GM21423 (cell line): ENCODE measurements at regions not wholly inside any gene's neighbourhood (a gene's known extent, or its start where the extent isn't known, plus 50 kb on each side); places are given as distances from the start of the nearest gene placed in this dataset.
"Not testable (repeated sequence)": the region's sequence is repeated elsewhere in the genome, so short reads cannot be mapped to it uniquely, and the experiment has no call there.

Experiments used
- ATAC-seq: cut with Tn5 transposase; IDR thresholded peaks from one replicate; pipeline ENCODE4 v1.9.1; 2021; ENCODE audit warnings: mild to moderate bottlenecking, moderate library complexity; ENCODE audit not compliant: unreplicated experiment

DNA sequence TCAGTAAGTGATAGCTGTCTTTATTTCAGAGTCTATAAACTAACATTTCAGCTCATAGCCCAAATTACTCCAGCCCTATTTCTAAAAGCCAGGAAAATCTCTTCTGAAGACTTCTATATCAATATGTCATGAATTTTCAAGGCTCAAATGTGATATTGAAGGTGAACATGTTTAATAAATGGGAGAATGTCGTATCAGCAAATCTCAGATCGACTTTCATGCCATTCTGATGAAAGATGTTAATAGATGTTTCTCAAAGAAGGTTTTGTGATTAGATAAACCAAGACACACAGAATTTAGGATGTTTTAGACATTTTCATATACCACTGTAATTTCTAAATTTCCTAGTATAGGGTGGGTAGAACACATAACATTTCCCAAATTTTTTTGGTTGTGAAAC is 380.6 kb downstream of the ARL4A start:
- no peak for ATAC-seq

DNA sequence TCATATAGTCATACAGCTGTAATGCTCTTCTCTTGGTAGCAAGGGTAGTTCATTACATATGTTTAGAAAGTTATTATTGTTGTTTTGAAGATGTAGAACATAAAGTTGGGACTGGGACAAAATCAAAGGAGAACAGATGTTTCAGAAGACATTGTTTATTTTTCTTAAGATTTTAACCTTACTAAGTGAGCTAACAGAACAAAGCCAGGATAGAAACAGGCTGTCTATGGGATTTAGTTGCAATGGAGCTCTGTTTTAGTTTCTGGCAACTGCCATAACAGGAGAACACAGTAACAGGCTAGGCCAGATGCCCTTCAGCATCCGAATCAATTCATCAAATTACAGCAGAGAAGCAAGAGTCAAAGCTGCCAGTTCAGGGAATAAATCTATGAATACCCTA is 382.4 kb downstream of the ARL4A start:
- ATAC-seq = no peak

DNA sequence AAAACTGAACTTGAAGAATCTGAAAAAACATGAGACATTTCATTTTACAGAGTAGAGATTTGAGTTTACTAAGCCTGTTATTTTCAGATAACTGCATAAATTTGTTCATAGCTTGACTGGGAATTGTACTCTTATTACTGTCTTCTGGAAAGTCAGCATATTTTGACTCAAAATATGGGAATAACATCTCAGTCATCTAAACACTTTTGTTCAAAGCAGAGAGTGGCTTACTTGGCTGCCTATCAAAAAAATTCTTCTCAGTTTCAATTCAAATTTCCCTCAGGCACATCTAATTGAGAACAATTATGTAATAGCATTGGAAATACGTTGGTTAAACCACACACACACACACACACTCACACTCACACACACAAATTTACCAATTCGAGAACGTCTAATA is 384.6 kb downstream of the ARL4A start:
- no peak for ATAC-seq

DNA sequence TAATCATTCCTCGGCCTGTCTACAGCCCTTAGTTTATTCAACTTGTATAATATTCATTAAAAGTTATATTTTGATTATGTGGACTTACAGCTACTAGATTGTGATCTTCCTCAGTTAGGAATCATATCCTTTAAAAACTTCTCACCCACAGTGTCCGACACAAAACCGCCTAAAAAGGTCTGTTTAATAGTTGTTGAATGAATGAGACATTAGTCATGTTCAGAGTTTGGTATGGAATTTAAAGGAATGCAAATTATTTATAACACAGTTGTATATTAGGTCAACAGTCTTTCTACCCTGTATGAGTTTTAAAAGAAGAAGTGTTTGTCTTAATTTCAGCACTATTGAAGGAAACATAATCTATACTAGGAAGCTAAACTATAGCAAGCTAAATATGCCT is 390.0 kb downstream of the ARL4A start:
- ATAC-seq = no peak

DNA sequence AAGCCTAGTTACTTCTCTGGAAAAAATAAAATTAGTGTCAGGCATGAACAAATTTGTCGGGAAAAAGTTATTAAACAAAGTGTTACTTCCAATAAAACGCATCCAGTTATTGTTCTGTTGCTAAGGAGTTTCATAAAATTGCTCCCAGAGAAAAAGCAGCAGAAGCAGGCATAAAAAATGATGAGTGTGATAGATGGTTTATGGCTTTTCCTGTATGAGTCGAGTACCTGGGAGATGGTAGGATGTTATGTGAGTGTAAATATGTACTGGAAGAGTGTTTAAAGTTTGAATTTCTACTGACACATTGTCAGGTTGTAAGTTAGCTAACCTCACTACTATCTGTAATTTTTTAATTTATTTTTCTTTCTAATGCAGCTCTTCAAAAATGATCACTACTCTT is 390.7 kb downstream of the ARL4A start:
- ATAC-seq = no peak

DNA sequence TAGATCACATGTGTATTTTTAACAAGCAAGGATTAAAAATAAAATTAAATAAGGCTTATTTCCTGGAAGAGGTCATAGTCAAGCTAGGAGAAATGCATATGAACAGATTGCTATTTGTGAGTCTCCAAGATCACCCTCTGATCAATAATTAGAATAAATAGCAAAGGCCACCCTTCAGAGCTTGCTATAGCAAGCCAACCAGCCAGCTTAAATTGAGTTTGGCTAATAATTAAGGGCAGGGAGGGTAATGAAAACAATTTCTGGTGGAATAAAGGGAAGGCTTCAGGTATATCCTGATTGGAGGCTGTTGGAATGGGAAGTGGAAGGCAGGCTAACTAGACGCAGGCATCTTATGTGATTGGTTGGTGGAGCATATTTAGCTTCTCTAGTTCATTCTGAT is 403.5 kb downstream of the ARL4A start:
- ATAC-seq = no peak

DNA sequence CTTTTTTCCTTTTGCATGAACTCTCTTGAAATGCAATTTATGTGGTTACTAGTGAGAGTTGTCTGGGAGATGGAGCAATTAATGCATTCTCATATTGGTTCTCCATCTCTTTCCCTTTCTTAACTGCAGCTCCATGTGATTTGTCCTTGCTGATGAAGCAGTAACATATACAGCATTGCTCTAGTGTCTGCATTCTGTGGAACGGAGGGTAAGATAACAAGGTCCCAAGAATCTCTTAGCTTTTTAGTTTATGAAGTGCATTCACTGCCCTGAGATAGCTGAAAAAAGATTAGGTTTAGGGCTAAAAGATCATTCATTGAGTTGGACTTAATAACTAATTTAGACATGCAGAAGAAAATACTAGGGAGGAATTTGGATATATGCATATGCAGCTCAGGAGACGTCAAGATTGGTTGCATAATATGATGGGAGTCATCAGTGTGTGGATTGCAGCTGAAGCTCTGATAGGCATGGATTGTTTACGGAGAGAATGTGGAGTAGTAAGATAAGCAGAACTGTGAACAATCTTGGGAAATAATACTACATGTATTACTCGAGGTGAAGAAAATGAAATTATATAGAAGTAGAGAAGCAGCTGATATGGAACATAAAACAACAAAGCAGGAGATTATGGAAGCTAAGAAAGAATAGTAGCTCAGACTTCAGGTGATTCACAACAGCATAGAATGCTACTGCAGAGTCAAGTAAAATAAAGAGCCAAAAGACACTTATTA is 404.7 kb downstream of the ARL4A start:
- no peak for ATAC-seq

DNA sequence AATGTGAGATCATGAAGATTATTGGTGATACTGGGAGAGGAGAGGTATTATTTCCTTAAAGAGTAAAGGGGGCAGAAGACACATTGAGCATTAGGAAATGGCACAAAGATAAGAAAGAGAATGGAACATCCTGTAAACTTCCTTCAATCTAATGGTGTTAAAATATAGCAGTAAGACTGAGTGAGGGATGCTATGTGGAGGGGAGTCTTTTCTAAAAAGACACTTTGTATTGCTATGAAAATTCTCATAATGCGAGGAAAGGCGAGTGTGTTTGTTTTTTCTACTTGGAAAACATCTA is 405.2 kb downstream of the ARL4A start:
- ATAC-seq = no peak

DNA sequence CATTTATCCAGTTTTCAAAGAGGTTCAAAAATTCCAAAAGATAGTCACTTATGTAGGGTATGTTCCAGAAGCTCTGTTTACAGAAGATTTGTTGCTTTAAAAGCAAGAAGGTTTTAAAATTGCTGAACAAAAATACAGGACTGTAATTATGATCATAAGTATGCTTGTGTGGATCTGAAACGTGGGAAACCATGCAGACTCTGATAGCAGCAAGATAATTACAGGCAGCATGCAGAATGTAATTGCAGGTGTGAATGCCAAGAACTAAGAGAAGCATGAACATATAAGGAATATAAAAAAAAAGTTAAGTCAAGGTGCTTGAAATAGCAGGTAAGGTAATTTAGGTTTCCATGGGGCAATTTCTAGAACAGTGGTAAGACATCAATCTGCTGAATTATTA is 405.7 kb downstream of the ARL4A start:
- no peak for ATAC-seq

DNA sequence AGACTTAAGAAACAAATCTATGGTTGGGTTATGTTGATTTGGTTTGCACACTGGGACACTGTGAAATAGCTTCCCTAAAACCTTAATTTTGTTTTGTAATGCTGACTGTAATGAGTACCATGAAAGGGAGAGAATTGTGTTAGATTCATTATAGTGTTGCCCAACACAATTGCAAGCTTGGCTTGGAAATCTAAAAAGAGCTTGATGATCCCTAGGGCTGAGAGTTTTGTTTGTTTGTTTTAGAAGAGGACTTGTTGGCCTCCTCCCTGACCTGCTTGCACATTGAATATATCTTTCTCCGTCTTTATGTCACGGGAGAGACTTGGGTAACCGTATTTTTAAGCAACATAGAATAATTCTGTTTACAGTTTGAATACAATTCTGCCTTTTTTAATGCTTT is 410.1 kb downstream of the ARL4A start:
- ATAC-seq = no peak

DNA sequence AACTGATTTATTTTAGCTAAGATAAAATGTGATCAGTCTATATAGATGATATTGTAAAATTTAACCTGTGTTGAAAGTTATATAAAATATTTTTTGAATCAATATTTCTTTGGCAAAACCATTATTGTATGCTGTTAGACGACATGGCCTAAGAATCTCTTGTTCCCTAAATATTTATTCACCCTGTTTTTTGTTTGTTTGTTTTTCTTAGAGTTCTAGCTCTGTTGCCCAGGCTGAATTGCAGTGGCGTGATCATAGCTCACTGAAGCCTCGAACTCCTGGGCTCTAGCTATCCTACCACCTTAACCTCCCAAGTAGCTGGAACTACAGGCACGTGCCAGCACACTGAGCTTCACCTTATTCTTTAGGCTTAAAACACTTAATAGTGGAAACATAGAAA is 410.7 kb downstream of the ARL4A start:
- no peak for ATAC-seq

DNA sequence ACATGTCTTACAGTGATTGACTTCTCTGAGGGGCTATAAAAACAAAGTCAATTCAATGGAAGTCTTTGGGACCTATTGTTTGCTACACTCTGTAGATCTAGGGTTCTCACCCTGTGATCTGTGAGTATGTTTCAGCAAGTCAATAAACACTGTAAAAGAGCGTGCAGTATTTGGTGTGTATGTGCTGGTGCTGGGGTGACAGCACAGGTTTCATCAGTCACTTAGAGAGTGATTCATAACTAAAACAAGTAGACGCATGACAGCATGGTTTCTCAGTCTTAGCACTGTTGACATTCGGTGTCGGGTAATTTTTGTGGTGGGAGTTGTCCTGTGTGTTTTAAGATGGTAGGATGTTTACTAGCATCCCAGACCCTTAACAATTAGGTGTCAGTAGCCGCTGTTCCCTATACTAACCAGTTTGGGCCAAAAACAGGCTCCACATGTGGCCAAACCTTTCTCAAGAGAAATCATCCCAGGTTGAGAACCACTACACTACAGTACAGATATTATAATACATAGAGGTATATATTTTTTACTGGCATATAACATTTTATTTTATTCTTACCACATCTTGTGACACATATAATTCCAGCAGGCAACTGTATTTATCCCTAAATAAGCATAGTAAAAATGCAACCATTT is 411.8 kb downstream of the ARL4A start:
- no peak for ATAC-seq

DNA sequence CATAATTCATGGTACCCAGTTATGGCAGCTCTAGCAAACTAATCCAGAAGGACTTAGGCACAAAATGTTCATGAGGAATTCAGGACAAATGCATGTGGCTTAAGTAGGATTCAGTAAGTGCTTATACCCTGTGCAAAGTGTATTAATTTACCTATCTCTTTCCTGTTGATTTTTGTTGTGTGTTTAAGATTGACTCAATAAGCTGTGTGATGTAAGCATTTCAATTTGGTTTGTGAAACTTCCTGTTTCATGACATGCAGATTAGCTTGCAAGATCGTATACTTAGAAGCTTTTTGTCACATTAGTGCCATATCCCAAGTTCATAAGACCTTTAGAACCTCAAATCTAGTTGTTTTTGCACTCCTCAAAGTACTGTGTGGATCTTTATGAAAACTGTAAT is 416.7 kb downstream of the ARL4A start:
- ATAC-seq = no peak

DNA sequence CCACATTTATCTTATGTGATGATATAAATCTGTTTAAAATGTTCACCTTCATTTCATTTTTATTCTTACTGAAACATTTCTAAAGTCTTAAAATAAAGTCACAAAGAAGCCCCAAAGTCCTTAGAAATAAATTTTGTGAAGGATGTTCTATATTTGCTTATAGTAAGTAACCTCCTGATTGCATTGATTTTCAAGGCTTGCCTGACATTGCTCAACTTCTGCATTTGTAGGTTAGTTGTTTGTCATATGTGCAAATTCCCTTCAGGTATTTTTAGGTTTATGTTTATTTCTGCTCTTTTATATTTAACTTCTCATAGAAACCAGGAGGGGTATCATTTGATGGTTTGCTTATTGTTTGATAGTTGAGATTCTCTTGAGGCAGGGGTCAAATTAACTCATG is 417.8 kb downstream of the ARL4A start:
- ATAC-seq = no peak

DNA sequence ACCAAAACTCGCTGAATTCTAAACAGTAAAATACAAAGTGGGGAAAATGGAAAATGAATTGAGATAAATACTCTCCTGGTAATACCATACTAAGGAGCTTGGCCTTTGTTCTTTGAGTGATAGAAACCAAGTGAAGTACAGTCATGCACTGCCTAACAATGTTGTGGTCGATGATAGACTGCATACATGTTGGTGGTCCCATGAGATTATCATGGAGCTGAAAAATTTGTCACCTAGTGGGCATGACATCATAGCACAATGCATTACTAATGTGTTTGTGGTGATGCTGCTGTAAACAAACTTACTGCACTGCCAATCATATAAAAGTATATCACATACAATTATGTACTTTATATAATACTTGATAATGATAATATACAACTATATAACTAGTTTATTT is 419.1 kb downstream of the ARL4A start:
- ATAC-seq = no peak

DNA sequence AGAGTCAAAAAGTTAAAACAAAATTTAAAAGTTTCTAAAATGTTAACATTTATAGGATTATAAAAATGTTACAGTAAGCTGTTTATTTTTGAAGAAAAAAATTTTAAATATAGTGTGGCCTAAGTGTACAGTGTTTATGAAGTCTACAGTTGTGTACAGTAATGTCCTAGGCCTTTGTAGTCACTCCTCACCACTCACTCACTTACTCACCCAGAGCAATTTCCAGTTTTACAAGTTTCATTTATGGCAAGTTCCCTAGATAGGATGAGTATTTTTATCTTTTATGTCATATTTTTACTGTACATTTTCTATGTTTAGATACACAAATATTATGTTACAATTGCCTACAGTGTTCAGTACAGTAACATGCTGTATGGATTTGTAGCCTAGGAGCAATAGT is 419.9 kb downstream of the ARL4A start:
- no peak for ATAC-seq

DNA sequence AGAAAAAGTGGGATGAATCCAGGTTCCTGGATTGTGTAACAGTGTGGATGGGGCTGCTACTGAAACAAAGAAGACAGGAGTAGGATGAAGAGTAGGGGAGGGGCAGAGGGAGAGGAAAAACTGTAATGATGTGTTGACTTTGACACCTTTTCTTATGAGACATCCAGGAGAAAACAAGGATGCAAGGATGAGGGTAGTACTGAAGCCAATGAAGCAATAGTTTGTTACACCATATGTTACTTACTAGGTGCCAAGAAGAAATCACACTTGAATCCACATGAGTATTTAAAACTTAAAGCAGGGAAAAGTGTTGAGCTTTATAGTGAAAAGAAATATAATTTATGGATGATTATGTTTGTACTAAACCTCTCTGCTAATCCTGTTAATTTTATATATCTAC is 420.6 kb downstream of the ARL4A start:
- no peak for ATAC-seq

DNA sequence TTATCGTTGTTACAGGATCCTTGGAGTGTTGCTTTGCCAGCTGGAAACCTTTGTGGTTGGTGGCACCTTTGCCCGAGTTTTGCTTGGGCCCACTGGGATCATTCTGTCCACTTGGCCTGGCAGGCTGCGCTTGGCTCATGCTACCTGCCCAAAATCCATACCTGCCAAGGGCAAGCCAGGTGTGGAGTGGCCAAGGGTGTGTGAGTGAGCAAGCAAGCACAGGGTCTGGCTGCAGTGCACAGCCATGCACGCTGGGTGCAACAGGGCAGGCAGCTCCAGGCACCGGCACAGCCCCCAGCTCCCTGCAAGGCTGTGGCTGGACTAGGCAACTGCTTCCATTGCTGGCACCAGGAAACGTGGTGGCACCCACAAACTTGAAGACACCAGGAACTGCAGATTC is 421.8 kb downstream of the ARL4A start:
- ATAC-seq = no peak

DNA sequence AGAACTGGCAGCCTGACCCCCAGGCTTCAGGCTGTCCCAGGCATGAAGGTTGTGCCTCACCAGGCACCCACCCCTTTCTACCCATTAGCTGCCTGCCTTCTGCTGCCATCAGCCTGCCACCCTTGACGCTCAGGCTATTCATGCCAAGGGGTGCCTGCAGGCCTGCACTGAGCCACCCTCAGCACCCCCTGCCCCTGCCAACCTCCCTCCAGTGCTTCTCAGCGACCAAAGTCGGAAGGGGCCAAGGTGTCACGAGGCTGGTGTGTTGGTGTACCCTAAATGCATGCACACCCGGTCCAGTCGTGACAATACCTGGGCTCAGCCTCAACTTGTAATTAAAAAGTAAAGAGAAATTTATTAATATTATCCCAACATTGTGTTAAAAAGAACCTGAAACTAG is 422.7 kb downstream of the ARL4A start:
- no peak for ATAC-seq

DNA sequence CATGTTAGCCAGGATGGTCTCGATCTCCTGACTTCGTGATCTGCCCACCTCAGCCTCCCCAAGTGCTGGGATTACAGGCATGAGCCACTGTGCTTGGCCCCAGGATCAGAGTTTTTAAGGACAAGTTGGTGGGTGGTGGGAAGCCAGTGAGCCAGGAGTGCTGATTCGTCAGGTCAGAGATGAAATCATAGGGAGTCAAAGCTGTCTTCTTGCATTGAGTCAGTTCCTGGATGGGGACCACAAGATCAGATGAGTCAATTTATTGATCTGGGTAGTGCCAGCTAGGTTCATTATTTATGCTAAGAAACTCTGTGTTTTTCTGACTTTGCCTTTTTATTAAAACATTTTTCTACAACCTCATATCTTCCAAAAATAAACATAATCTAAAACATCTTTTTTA is 423.8 kb downstream of the ARL4A start:
- no peak for ATAC-seq

DNA sequence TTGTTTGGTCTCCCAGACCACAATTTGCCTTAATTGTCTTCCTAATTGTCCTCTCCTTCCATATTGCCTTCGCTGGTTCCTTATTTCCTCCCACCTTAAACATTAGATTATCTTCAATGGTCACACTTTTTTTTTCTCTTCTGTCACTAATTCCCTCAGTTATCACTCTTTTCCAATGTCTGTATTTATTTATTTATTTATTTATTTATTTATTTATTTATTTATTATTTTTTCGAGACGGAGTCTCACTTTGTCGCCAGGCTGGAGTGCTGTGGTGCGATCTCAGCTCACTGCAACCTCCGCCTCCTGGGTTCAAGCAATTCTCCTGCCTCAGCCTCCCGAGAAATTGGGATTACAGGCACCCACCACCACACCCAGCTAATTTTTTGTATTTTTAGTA is 426.8 kb downstream of the ARL4A start:
- ATAC-seq = not testable (repeated sequence)

DNA sequence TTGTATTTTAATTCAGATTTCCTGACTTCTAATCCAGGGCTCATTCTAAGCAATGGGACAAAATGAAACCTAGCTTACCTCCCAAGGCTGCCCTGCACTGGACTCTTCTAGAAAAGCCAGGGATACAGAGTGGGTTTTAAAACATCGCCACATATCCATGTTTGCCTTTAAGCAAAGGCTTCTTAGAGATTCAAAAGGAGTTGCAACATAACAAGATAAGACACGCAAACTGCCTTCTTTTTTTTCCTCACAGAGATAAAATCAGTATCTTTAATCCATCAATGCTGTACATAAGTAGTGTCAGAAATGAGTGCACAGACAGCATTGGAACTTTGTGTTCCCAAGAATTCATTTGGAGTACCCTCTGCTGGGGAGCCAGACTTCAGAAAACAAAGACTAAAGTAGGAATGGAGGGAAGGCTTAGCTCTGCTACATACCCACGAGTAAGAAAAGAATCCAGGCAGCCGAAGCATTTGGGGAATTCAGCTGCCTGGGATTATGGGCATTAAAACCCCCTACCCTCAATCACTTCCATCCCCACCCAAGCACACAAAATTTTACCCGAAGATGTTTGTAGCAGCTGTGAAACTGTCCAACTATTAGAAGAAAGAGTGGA is 427.8 kb downstream of the ARL4A start:
- ATAC-seq = no peak

DNA sequence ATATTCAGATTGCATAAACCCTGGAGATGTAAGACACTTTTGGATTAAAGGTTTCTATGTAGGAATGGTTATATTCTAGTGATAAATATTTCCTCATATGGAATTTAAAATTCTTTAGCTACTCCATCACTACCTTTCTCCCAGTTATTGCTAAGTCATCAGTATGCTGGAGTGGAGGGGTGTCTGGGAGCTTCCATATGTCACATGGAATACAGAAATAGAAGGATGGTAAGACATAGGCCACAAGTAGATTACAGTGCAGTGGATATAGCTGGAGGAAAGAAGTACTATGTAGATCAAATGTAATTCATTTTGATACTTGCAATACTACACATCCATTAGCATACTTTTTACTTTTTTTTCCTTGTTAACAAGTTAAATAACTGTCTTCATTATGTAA is 428.4 kb downstream of the ARL4A start:
- no peak for ATAC-seq
